ENCODE measurements at regions not wholly inside any gene's neighbourhood (a gene's known extent, or its start where the extent isn't known, plus 50 kb on each side); places are given as distances from the start of the nearest gene placed in this dataset.

DNA sequence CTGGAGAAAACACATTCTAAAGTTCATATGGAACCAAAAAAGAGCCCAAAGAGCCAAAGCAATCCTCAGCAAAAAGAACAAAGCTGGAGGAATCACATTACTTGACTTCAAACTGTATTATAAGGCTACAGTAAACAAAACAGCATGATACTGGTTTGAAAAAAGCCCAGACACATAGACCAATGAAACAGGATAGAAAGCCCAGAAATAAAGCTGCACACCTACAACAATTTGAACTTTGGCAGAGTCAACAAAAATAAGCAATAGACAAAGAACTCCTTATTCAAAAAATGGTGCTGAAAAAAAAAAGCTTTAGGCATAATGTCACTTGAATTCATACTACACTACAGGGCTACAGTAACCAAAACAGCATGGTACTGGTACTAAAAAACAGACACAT lies 289.6 kb downstream of the NR4A2 start:
- Mint-ChIP-seq H3K27ac (no peak overlapping the region), H3K4me3 (no peak overlapping the region), H3K4me1 (no peaks in the 10 kb centered on the region), H3K9me3 (peaks cover 0 to 8% (median 0%) of the 10 kb centered on the region in 7 donors), H3K36me3 (no peaks in the 10 kb centered on the region), H3K27me3 (no peaks in the 10 kb centered on the region)
- no peak for DNase-seq
- no peak for ATAC-seq (ENCODE audit: low read depth in 2 of 2)

GRCh38 chr2:156038021-156038420 lies 294.5 kb downstream of the NR4A2 start:
- Mint-ChIP-seq H3K36me3 (no peaks in the 10 kb centered on the region), H3K4me1 (no peaks in the 10 kb centered on the region), H3K27me3 (no peaks in the 10 kb centered on the region), H3K4me3 (no peak overlapping the region), H3K9me3 (peaks cover 0 to 8% (median 0%) of the 10 kb centered on the region in 7 donors), H3K27ac (no peak overlapping the region)
- no peak for DNase-seq
- ATAC-seq (ENCODE audit: low read depth in 2 of 2) = no peak

GRCh38 chr2:156037482-156037881 lies 295.0 kb downstream of the NR4A2 start:
- ATAC-seq (ENCODE audit: low read depth in 2 of 2) (no peak), DNase-seq (no peak)
- H3K4me3 Mint-ChIP-seq = no peak overlapping the region
- no peaks in the 10 kb centered on the region for H3K36me3 Mint-ChIP-seq
- H3K27me3 Mint-ChIP-seq = no peaks in the 10 kb centered on the region
- H3K9me3 Mint-ChIP-seq = peaks cover 0 to 4% (median 0%) of the 10 kb centered on the region in 7 donors
- no peak overlapping the region for H3K27ac Mint-ChIP-seq
- H3K4me1 Mint-ChIP-seq = no peaks in the 10 kb centered on the region

- Mint-ChIP-seq H3K9me3 (peaks cover 0 to 3% (median 0%) of the 10 kb centered on the region in 7 donors), H3K36me3 (no peaks in the 10 kb centered on the region), H3K27ac (no peak overlapping the region), H3K4me3 (no peak overlapping the region), H3K27me3 (no peaks in the 10 kb centered on the region), H3K4me1 (no peaks in the 10 kb centered on the region)
- no peak for DNase-seq
- no peak for ATAC-seq (ENCODE audit: low read depth in 2 of 2)
Observed at GRCh38 chr2:156031121-156031520, 301.4 kb downstream of the NR4A2 start.

DNA sequence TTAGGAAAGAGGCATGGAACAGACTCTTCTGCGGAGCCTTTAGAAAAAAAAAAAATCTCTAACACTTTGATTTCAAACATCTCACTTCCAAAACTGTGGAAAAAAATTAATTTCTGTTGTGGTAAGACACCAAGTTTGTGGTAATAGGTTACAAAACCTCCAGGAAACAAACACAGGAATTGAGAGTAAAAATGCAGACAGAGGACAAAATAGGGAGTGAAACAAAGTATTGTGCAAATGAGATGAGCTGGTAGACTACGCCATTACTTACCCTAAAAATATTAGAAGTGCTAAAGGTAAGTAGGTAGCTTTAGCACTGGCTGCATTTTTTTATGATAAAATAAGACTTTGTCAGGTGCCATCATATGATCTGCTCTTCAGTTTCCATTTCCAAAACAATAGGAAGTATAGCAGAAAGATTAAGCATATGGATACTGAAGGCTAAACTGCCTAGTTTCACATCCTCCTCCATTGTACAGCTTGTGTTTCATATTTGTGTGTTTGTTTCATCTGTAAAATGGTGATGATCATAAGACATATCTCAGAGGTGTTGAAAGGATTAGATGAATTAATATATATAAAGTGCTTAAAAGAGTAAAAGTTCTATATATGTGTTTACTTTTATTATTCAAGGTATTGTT lies 309.2 kb downstream of the NR4A2 start:
- no peak overlapping the region for H3K4me3 Mint-ChIP-seq
- DNase-seq (no peak), ATAC-seq (ENCODE audit: low read depth in 2 of 2) (no peak)
- H3K9me3 Mint-ChIP-seq = peaks cover 0 to 2% (median 0%) of the 10 kb centered on the region in 7 donors
- no peaks in the 10 kb centered on the region for H3K36me3 Mint-ChIP-seq
- H3K27me3 Mint-ChIP-seq = no peaks in the 10 kb centered on the region
- H3K4me1 Mint-ChIP-seq = no peaks in the 10 kb centered on the region
- H3K27ac Mint-ChIP-seq = no peak overlapping the region

DNA sequence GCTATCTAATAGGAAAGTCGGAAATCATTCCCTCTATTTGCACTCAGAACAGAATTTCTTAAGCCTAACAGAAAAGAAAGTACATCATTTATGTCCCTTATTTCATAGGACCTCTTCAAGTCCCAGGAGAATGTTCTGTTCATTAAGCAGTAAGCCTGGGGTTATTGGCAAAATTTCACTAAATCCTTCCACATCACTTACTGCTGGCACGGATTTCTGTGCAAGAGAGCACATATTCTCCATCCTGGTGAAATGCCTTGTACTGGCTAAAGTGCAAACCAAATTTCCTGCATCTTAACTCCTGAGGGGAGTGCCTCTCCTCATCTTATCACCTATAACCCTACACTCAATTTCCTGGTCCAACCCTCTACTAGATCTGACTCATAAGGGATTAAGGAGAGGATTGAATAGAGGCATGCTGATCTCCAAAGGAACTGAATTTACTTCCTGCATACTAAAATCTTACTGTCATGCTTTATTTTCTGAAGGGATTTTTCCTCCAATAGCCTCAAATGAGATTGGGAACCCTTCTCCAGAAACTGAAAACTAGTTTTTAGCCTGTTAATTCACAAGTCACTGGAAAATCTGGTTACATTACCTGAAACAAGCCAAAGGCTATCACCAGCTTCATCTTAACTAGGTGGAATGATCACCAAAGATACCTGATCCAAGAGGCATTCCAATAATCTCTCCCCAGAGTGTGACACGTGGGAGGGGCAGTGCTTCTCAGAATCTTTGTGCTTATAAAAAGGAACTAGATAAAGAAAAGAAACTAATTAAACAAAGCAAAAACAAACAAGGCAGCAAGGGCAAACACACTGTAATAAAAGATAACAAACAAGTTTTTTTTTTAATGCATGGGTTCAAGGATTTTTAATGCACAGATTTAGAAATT lies 311.1 kb downstream of the NR4A2 start:
- H3K4me3 Mint-ChIP-seq = no peak overlapping the region
- H3K27ac Mint-ChIP-seq = no peak overlapping the region
- ATAC-seq (ENCODE audit: low read depth in 2 of 2) (no peak), DNase-seq (no peak)
- H3K27me3 Mint-ChIP-seq = no peaks in the 10 kb centered on the region
- peaks cover 0 to 2% (median 0%) of the 10 kb centered on the region in 7 donors for H3K9me3 Mint-ChIP-seq
- no peaks in the 10 kb centered on the region for H3K4me1 Mint-ChIP-seq
- H3K36me3 Mint-ChIP-seq = no peaks in the 10 kb centered on the region

- Mint-ChIP-seq H3K4me1 (no peaks in the 10 kb centered on the region), H3K27me3 (no peaks in the 10 kb centered on the region), H3K4me3 (no peak overlapping the region), H3K36me3 (no peaks in the 10 kb centered on the region), H3K9me3 (no peaks in the 10 kb centered on the region), H3K27ac (no peak overlapping the region)
- ATAC-seq (ENCODE audit: low read depth in 2 of 2) = no peak
- DNase-seq = no peak
Observed at GRCh38 chr2:156019341-156019740, 313.2 kb downstream of the NR4A2 start.

GRCh38 chr2:156017341-156017885 lies 315.1 kb downstream of the NR4A2 start:
- DNase-seq (no peak), ATAC-seq (ENCODE audit: low read depth in 2 of 2) (no peak)
- Mint-ChIP-seq H3K9me3 (peaks cover 0 to 3% (median 0%) of the 10 kb centered on the region in 7 donors), H3K36me3 (no peaks in the 10 kb centered on the region), H3K4me1 (no peaks in the 10 kb centered on the region), H3K27ac (no peak overlapping the region), H3K4me3 (no peak overlapping the region), H3K27me3 (no peaks in the 10 kb centered on the region)

DNA sequence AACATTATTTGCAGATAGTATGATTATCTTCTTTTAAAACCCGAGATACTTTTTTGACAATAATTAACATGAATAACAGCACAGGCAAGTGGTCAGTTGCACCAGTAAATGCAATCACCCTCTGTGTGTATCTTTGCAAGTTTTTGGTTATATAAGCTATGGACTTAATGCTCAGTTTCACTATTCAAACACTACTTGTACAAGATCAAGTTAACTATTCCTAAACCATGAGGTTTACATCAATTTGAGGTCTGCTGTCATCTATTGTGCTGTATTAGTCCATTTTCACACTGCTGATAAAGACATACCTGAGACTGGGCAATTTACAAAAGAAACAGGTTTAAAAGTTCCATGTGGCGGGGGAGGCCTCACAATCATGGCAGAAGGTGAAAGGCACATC lies 323.2 kb downstream of the NR4A2 start:
- H3K4me3 Mint-ChIP-seq = no peak overlapping the region
- no peaks in the 10 kb centered on the region for H3K36me3 Mint-ChIP-seq
- H3K27me3 Mint-ChIP-seq = no peaks in the 10 kb centered on the region

DNA sequence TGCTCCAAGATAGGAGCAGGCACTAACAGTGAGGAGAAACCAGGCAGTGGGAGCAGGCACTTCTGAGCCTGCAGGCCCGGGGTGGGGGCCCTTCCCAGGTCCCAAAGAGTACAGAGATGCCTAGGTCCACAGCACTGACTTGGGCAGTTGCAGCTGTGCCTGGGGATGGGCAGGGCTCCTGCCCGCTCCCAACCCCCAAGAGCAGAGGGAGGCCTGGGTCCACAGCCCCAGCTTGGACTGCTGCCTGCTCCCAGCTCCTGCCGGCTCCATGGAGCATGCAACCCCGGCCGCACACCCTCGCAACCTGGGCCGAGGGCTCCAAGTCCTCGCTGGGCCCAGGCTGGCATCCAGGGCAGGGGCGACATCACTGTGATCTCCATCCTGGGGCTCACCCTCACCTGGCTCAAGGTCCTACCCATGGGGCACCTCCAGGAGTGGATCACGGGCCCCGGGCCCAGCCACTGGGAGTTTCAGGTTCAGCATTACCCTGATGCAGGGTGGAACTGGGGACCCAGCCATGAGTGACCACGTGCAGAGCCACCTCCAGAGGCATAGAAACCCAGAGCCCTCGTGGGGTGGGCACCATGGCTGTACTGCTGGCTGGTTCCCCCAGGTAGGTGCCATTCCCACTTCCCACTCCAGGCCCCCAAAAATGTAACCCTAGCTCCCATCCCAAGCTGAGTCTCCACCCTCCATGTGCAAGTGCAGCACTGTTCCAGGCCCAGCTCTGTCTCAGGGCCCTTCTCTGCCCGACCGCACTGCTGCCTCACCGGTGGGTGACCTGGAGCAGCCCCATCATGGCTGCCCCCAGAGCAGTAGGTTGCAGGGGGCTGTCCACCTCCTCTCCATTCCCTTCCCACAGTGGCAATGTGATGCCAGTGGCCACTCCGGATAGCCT lies 325.6 kb downstream of the NR4A2 start:
- Mint-ChIP-seq H3K4me3 (no peak overlapping the region), H3K9me3 (peaks cover 0 to 9% (median 2%) of the 10 kb centered on the region in 7 donors), H3K27me3 (no peaks in the 10 kb centered on the region), H3K4me1 (no peaks in the 10 kb centered on the region), H3K36me3 (no peaks in the 10 kb centered on the region), H3K27ac (no peak overlapping the region)
- no peak for ATAC-seq (ENCODE audit: low read depth in 2 of 2)
- DNase-seq = no peak

More for the DNA sequence above, 323.2 kb downstream of the NR4A2 start:
- Mint-ChIP-seq H3K9me3 (peaks cover 2 to 9% (median 4%) of the 10 kb centered on the region in 7 donors), H3K4me1 (no peaks in the 10 kb centered on the region), H3K27ac (no peak overlapping the region)
- ATAC-seq (ENCODE audit: low read depth in 2 of 2) (no peak), DNase-seq (no peak)

- DNase-seq (no peak), ATAC-seq (ENCODE audit: low read depth in 2 of 2) (no peak)
- no peaks in the 10 kb centered on the region for H3K27me3 Mint-ChIP-seq
- H3K27ac Mint-ChIP-seq = no peak overlapping the region
- H3K4me3 Mint-ChIP-seq = no peak overlapping the region
- H3K4me1 Mint-ChIP-seq = no peaks in the 10 kb centered on the region
- no peaks in the 10 kb centered on the region for H3K36me3 Mint-ChIP-seq
- H3K9me3 Mint-ChIP-seq = peaks cover 0 to 8% (median 2%) of the 10 kb centered on the region in 7 donors
Observed at GRCh38 chr2:156005999-156006712, 326.4 kb downstream of the NR4A2 start.

DNA sequence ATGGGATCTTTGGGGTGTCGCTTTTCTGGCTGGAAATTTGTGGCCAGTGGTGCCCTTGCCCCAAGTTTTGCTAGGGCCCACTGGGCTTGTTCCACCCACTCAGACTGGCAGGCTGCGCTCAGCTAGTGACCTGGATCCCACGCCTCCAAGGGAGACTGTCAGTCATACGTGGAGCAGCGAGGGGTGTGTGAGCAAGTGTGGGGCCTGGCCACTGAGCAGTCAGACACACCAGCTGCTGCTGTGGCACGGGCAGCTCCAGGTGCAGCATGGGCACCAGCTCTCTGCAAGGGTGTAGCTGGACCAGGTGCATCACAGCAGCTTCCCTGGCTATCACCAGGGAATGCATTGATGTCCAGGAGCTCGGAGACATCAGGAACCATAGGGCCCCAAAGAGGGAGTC lies 327.0 kb downstream of the NR4A2 start:
- no peak overlapping the region for H3K4me3 Mint-ChIP-seq
- H3K27me3 Mint-ChIP-seq = no peaks in the 10 kb centered on the region
- no peak overlapping the region for H3K27ac Mint-ChIP-seq
- ATAC-seq (ENCODE audit: low read depth in 2 of 2) = no peak
- no peaks in the 10 kb centered on the region for H3K4me1 Mint-ChIP-seq
- H3K36me3 Mint-ChIP-seq = no peaks in the 10 kb centered on the region
- DNase-seq = no peak
- H3K9me3 Mint-ChIP-seq = peaks cover 0 to 8% (median 2%) of the 10 kb centered on the region in 7 donors

GRCh38 chr2:156004459-156004858 lies 328.1 kb downstream of the NR4A2 start:
- Mint-ChIP-seq H3K4me1 (no peaks in the 10 kb centered on the region), H3K36me3 (no peaks in the 10 kb centered on the region), H3K27ac (no peak overlapping the region), H3K27me3 (no peaks in the 10 kb centered on the region), H3K9me3 (peaks cover 0 to 4% (median 0%) of the 10 kb centered on the region in 7 donors), H3K4me3 (no peak overlapping the region)
- DNase-seq (no peak), ATAC-seq (ENCODE audit: low read depth in 2 of 2) (no peak)

Data from naive B cell (primary cell).